Erythroblast (primary cell): ENCODE measurements at regions not wholly inside any gene's neighbourhood (a gene's known extent, or its start where the extent isn't known, plus 50 kb on each side); places are given as distances from the start of the nearest gene placed in this dataset.

Experiments
- GATA1 ChIP-seq: IDR thresholded peaks from 2 replicates; pipeline ENCODE4 v1.6.1; 2011; ENCODE audit warnings: low read depth, mild to moderate bottlenecking, control low read depth, low read length, moderate library complexity
- POLR2A ChIP-seq: IDR thresholded peaks from 2 replicates; pipeline ENCODE4 v1.6.1; 2011; ENCODE audit warnings: mild to moderate bottlenecking, low read length

DNA sequence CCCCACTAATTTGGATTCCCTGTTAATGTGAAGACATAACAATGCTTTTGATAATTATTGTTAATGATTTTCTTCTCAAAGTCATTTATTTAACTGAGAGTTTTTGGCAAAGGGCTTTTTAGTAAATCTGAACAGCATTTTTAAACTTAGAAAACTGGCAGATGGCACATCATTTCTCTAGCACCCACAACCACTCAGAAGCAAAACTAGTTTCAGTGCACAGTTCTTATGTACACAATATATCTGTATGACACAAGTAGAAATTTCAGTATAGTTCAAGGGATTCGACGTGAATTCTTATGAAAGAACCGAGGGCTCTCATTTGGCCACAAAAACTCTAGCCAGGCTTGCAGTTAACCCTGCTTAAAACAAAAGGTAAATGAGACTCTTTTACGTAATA, 231.4 kb upstream of the CDH9 start:
- no peak for TF ChIP-seq POLR2A
- TF ChIP-seq GATA1 = no peak
